Stimulated activated CD8-positive, alpha-beta memory T cell treated with anti-CD3 and anti-CD28 coated beads, Interleukin-4, amount 100 ng/mL, for 1 hour (primary cell): ENCODE measurements at regions not wholly inside any gene's neighbourhood (a gene's known extent, or its start where the extent isn't known, plus 50 kb on each side); places are given as distances from the start of the nearest gene placed in this dataset.
"Not testable (repeated sequence)": the region's sequence is repeated elsewhere in the genome, so short reads cannot be mapped to it uniquely, and the experiment has no call there.

ENCODE experiments used
- DNase-seq, 2 donors: peaks; one replicate each; pipeline ENCODE4 v3.0.0-alpha.2; 2020; ENCODE audit warnings: low read depth in 2 of 2, low spot score in 1 of 2

- DNase-seq, result no peak
Measured at GRCh38 chr10:11691319-11691755, 50.8 kb upstream of the ECHDC3 start.

GRCh38 chr10:11689945-11690736 lies 52.0 kb upstream of the ECHDC3 start:
- no peak for DNase-seq

- DNase-seq, result not testable (repeated sequence)
Measured at GRCh38 chr10:11688448-11688795, 53.8 kb upstream of the ECHDC3 start.

- DNase-seq, result no peak
Measured at GRCh38 chr10:11687779-11688447, 54.3 kb upstream of the ECHDC3 start.

GRCh38 chr10:11687357-11687771 lies 54.8 kb upstream of the ECHDC3 start:
- no peak for DNase-seq

GRCh38 chr10:11685787-11686218 lies 56.4 kb upstream of the ECHDC3 start:
- peak in 1 of 2 donors; percentile 6 for DNase-seq

- peak in 1 of 2 donors; percentile 12 for DNase-seq
Measured at GRCh38 chr10:11684717-11685645, 57.2 kb upstream of the ECHDC3 start.

GRCh38 chr10:11684341-11684716 lies 57.9 kb upstream of the ECHDC3 start:
- DNase-seq, result not testable (repeated sequence)

GRCh38 chr10:11683529-11684320 lies 58.5 kb upstream of the ECHDC3 start:
- no peak for DNase-seq

- DNase-seq, result no peak
Measured at GRCh38 chr10:11682851-11683250, 59.3 kb upstream of the ECHDC3 start.

- DNase-seq, result no peak
Measured at GRCh38 chr10:11682267-11682683, 59.9 kb upstream of the ECHDC3 start.

- DNase-seq, result no peak
Measured at GRCh38 chr10:11680496-11680895, 61.7 kb upstream of the ECHDC3 start.

GRCh38 chr10:11679946-11680345 lies 62.2 kb upstream of the ECHDC3 start:
- no peak for DNase-seq

- no peak for DNase-seq
Measured at GRCh38 chr10:11678074-11678793, 63.9 kb upstream of the ECHDC3 start.

- DNase-seq, result no peak
Measured at GRCh38 chr10:11677480-11677879, 64.7 kb upstream of the ECHDC3 start.

- no peak for DNase-seq
Measured at GRCh38 chr10:11673346-11674280, 62.2 kb upstream of the USP6NL start.

- DNase-seq, result no peak
Measured at GRCh38 chr10:11672836-11673235, 61.4 kb upstream of the USP6NL start.

- DNase-seq, result no peak
Measured at GRCh38 chr10:11670381-11670780, 58.9 kb upstream of the USP6NL start.
